Endodermal cell (in vitro differentiated cells): ENCODE measurements at regions not wholly inside any gene's neighbourhood (a gene's known extent, or its start where the extent isn't known, plus 50 kb on each side); places are given as distances from the start of the nearest gene placed in this dataset.
A peak's percentile ranks its signal among the peaks of the same experiment; 100 is the strongest.

Source experiments
- DNase-seq: peaks from one replicate; pipeline ENCODE4 v3.0.0-alpha.2; 2017
- H3K27ac ChIP-seq: 2 replicates; pipeline ENCODE4 v1.5.1; 2013; ENCODE audit warnings: mild to moderate bottlenecking, low read depth, low read length, moderate library complexity
- H3K27me3 ChIP-seq: 2 replicates; pipeline ENCODE4 v1.6.1; 2013; ENCODE audit warnings: mild to moderate bottlenecking, low read length, moderate library complexity; ENCODE audit not compliant: insufficient read depth, control insufficient read depth, poor library complexity, severe bottlenecking
- H3K36me3 ChIP-seq: 2 replicates; pipeline ENCODE4 v1.7.0; 2013; ENCODE audit warnings: mild to moderate bottlenecking, low read length, moderate library complexity; ENCODE audit not compliant: control insufficient read depth, insufficient read depth
- H3K4me1 ChIP-seq: one replicate; pipeline ENCODE4 v1.7.0; 2013; ENCODE audit warnings: low read length; ENCODE audit not compliant: control insufficient read depth, insufficient read depth
- H3K4me3 ChIP-seq: 2 replicates; pipeline ENCODE4 v1.5.1; 2013; ENCODE audit warnings: mild to moderate bottlenecking, low read length, moderate library complexity
- H3K9ac ChIP-seq: 2 replicates; pipeline ENCODE4 v1.6.1; 2013; ENCODE audit warnings: mild to moderate bottlenecking, low read length, moderate library complexity; ENCODE audit not compliant: poor library complexity, severe bottlenecking; ENCODE audit errors: extremely low read depth
- H3K9me3 ChIP-seq: 2 replicates; pipeline ENCODE4 v1.6.1; 2013; ENCODE audit warnings: mild to moderate bottlenecking, low read length, moderate library complexity; ENCODE audit not compliant: control insufficient read depth
- H3K27ac Mint-ChIP-seq: 2 replicates; pipeline ENCODE4 v1.8.0; 2020; ENCODE audit warnings: mixed read lengths
- H3K27me3 Mint-ChIP-seq: 2 replicates; pipeline ENCODE4 v1.8.0; 2021; ENCODE audit warnings: mild to moderate bottlenecking, mixed read lengths; ENCODE audit not compliant: insufficient read depth
- H3K36me3 Mint-ChIP-seq: 2 replicates; pipeline ENCODE4 v1.8.0; 2020; ENCODE audit warnings: low read depth, mixed read lengths
- H3K4me1 Mint-ChIP-seq: 2 replicates; pipeline ENCODE4 v1.8.0; 2020; ENCODE audit warnings: mixed read lengths
- H3K4me3 Mint-ChIP-seq: 2 replicates; pipeline ENCODE4 v1.8.0; 2020; ENCODE audit warnings: mild to moderate bottlenecking, moderate library complexity, mixed read lengths
- H3K9me3 Mint-ChIP-seq: 2 replicates; pipeline ENCODE4 v1.8.0; 2020; ENCODE audit warnings: mild to moderate bottlenecking, mixed read lengths
- CTCF ChIP-seq: fragments of 200-600 bp; sonication (generic); conservative IDR thresholded peaks from 2 replicates; pipeline ENCODE4 v1.5.0; 2021; ENCODE audit warnings: antibody characterized with exemption, mild to moderate bottlenecking
- WGBS, 2 experiments: methylation state at CpG; one replicate each; pipeline versions ENCODE4 v1.1.5 to v1.1.7; 2013; ENCODE audit warnings: missing lambda C conversion rate in 2 of 2, mixed read lengths in 1 of 2; ENCODE audit not compliant: insufficient coverage in 1 of 2, insufficient read length in 1 of 2; 5-methylcytosine and 5-hydroxymethylcytosine counted together

GRCh38 chr14:30292541-30292940 lies 266.4 kb upstream of the G2E3 start:
- H3K27me3 ChIP-seq: no peaks in the 10 kb centered on the region
- no peak overlapping the region for H3K27ac ChIP-seq
- H3K9ac ChIP-seq: no peak overlapping the region
- H3K9me3 Mint-ChIP-seq: peaks cover 4% of the 10 kb centered on the region
- no peak overlapping the region for H3K27ac Mint-ChIP-seq
- no peaks in the 10 kb centered on the region for H3K9me3 ChIP-seq
- H3K4me1 Mint-ChIP-seq: peaks cover 21% of the 10 kb centered on the region
- no peak for DNase-seq
- no peaks in the 10 kb centered on the region for H3K36me3 Mint-ChIP-seq
- H3K4me1 ChIP-seq: peaks cover 4% of the 10 kb centered on the region
- H3K36me3 ChIP-seq: no peaks in the 10 kb centered on the region
- WGBS, 2 experiments: 91% methylated on average over 3 of the region's 3 CpGs; no CpG with 5 or more reads in 1 of the 2 experiments
- no peak overlapping the region for H3K4me3 Mint-ChIP-seq
- H3K4me3 ChIP-seq: no peak overlapping the region
- peaks cover 2% of the 10 kb centered on the region for H3K27me3 Mint-ChIP-seq
- TF ChIP-seq CTCF: no peak

- H3K27ac Mint-ChIP-seq: no peak overlapping the region
- DNase-seq: no peak
Measured at GRCh38 chr14:30295980-30296379, 263.0 kb upstream of the G2E3 start.

GRCh38 chr14:30296931-30297405 lies 262.0 kb upstream of the G2E3 start:
- H3K4me1 Mint-ChIP-seq: peaks cover 34% of the 10 kb centered on the region
- no peaks in the 10 kb centered on the region for H3K36me3 Mint-ChIP-seq
- no peak for TF ChIP-seq CTCF
- no peak overlapping the region for H3K4me3 ChIP-seq
- H3K4me3 Mint-ChIP-seq: no peak overlapping the region
- peaks cover 2% of the 10 kb centered on the region for H3K27me3 Mint-ChIP-seq
- H3K36me3 ChIP-seq: no peaks in the 10 kb centered on the region
- H3K9me3 Mint-ChIP-seq: peaks cover 4% of the 10 kb centered on the region
- H3K9ac ChIP-seq: no peak overlapping the region
- WGBS, 2 experiments: 96 to 97% methylated on average over 10 to 11 of the region's 11 CpGs
- peaks cover 4% of the 10 kb centered on the region for H3K4me1 ChIP-seq
- no peaks in the 10 kb centered on the region for H3K9me3 ChIP-seq
- no peak for DNase-seq
- no peak overlapping the region for H3K27ac Mint-ChIP-seq
- H3K27me3 ChIP-seq: no peaks in the 10 kb centered on the region
- H3K27ac ChIP-seq: no peak overlapping the region

More at GRCh38 chr14:30295980-30296379, 263.0 kb upstream of the G2E3 start:
- Mint-ChIP-seq H3K36me3 (no peaks in the 10 kb centered on the region), H3K4me3 (no peak overlapping the region), H3K4me1 (peaks cover 40% of the 10 kb centered on the region), H3K27me3 (peaks cover 2% of the 10 kb centered on the region), H3K9me3 (peaks cover 4% of the 10 kb centered on the region)
- TF ChIP-seq CTCF: no peak
- Histone ChIP-seq H3K4me1 (peaks cover 4% of the 10 kb centered on the region), H3K9me3 (no peaks in the 10 kb centered on the region), H3K27ac (no peak overlapping the region), H3K4me3 (peak overlapping the region; percentile 10), H3K27me3 (no peaks in the 10 kb centered on the region), H3K36me3 (no peaks in the 10 kb centered on the region), H3K9ac (no peak overlapping the region)
